WERI-Rb-1 (cell line): ENCODE measurements at regions not wholly inside any gene's neighbourhood (a gene's known extent, or its start where the extent isn't known, plus 50 kb on each side); places are given as distances from the start of the nearest gene placed in this dataset.
"Not testable (repeated sequence)": the region's sequence is repeated elsewhere in the genome, so short reads cannot be mapped to it uniquely, and the experiment has no call there.

ENCODE experiments used
- DNase-seq: peaks from one replicate; pipeline ENCODE4 v3.0.0-alpha.2; 2020
- H3K27ac ChIP-seq: fragments of 250-450 bp; sonication (Bioruptor Pico); 2 replicates; pipeline ENCODE4 v1.5.1; 2020; ENCODE audit warnings: mild to moderate bottlenecking, moderate library complexity
- H3K27me3 ChIP-seq: fragments of 250-450 bp; sonication (Bioruptor Pico); 2 replicates; pipeline ENCODE4 v1.5.1; 2021; ENCODE audit warnings: mild to moderate bottlenecking, low read depth, moderate library complexity; ENCODE audit not compliant: insufficient read depth, severe bottlenecking
- H3K36me3 ChIP-seq: fragments of 250-450 bp; sonication (Bioruptor Pico); 2 replicates; pipeline ENCODE4 v1.5.1; 2020; ENCODE audit warnings: mild to moderate bottlenecking, moderate library complexity
- H3K4me3 ChIP-seq: 2 replicates; pipeline ENCODE4 v1.5.1; 2011; ENCODE audit warnings: low read depth, mild to moderate bottlenecking, control low read depth, low read length
- H3K9me3 ChIP-seq: fragments of 250-450 bp; sonication (Bioruptor Pico); 2 replicates; pipeline ENCODE4 v1.5.1; 2021; ENCODE audit warnings: mild to moderate bottlenecking, moderate library complexity; ENCODE audit not compliant: severe bottlenecking
- TF ChIP-seq, protein P1 (sequence below): IDR thresholded peaks from 2 replicates; pipeline ENCODE4 v1.5.1; 2011; ENCODE audit warnings: low read depth, mild to moderate bottlenecking, control low read depth, inconsistent platforms, low read length

DNA sequence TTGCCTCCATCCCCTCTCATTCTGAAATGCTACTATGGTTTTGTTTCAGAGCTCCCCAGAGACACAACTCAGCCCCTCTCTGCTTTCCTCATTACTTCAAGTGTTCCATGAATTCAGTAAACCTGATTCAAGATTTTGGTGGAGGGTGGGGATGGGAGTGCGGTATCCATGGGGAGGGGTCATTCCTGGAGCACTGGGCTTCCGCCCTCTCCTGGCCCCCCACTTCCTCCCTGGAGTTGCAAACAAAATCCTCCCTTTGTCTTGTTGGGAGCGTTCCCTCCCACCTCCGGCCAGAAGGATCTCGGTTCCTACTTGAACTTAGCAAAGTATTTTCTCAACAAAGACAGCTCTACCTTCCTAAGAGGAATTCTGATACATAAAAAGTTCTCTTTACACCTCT is 71.8 kb upstream of the LTA4H start:
- Histone ChIP-seq H3K27me3 (peaks cover 6% of the 10 kb centered on the region), H3K27ac (no peak overlapping the region), H3K4me3 (no peak overlapping the region), H3K9me3 (no peaks in the 10 kb centered on the region), H3K36me3 (no peaks in the 10 kb centered on the region)
- TF ChIP-seq, protein P1, sequence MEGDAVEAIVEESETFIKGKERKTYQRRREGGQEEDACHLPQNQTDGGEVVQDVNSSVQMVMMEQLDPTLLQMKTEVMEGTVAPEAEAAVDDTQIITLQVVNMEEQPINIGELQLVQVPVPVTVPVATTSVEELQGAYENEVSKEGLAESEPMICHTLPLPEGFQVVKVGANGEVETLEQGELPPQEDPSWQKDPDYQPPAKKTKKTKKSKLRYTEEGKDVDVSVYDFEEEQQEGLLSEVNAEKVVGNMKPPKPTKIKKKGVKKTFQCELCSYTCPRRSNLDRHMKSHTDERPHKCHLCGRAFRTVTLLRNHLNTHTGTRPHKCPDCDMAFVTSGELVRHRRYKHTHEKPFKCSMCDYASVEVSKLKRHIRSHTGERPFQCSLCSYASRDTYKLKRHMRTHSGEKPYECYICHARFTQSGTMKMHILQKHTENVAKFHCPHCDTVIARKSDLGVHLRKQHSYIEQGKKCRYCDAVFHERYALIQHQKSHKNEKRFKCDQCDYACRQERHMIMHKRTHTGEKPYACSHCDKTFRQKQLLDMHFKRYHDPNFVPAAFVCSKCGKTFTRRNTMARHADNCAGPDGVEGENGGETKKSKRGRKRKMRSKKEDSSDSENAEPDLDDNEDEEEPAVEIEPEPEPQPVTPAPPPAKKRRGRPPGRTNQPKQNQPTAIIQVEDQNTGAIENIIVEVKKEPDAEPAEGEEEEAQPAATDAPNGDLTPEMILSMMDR = no peak
- DNase-seq = no peak

DNA sequence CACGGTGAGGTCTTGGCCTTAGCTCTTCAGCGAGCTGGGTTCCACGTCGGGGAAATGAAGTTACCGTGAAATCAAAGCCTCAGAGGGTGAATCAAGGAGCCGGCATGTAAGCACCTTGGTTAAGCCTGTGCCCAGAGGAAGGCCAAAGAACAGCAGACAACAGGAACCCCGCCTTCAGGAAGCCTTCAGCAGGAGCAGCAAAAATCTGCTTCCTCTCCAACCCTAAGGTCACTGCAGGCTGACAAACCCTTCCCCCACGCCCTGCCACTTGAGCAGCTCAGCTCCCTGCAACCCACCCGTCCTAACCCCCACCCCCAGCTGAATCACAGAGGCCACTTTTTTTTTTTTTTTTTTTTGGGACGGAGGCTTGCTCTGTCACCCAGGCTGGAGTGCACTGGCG is 72.9 kb upstream of the LTA4H start:
- Histone ChIP-seq H3K27ac (no peak overlapping the region), H3K27me3 (peaks cover 13% of the 10 kb centered on the region), H3K36me3 (no peaks in the 10 kb centered on the region), H3K4me3 (no peak overlapping the region), H3K9me3 (no peaks in the 10 kb centered on the region)
- TF ChIP-seq, protein P1 = no peak
- DNase-seq = no peak

DNA sequence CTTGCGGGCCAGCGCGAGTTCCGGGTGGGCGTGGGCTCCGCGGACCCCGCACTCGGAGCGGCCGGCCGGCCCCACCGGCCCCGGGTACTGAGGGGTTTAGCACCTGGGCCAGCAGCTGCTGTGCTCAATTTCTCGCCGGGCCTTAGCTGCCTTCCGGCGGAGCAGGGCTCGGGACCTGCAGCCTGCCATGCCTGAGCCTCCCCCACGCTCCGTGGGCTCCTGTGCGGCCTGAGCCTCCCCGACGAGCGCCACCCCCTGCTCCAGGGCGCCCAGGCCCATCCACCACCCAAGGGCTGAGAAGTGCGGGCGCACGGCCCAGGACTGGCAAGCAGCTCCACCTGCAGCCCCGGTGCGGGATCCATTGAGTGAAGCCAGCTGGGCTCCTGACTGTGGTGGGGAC is 73.6 kb upstream of the LTA4H start:
- not testable (repeated sequence) for H3K36me3 ChIP-seq, H3K4me3 ChIP-seq, H3K27ac ChIP-seq, DNase-seq, H3K9me3 ChIP-seq
- H3K27me3 ChIP-seq = peaks cover 13% of the 10 kb centered on the region

DNA sequence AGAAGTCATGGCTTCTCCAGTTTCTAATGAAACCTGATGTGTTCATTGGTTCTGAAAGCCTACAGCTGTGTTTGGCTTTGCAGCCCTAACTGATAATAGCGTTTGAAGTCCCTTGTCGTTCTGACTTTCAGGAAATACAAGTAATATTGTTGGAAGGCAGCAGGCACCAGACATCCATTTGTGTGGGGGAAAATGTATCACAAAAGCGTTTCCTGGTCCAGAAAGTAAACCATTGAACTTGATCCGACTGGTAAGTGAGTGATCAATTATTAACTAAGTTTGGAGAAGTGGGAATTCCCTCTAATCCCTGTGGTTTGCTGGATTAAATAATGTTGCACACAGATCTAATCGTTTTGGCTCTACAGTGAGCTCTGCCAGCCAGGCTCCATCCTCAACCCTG is 77.3 kb upstream of the LTA4H start:
- Histone ChIP-seq H3K27me3 (peaks cover 13% of the 10 kb centered on the region), H3K27ac (no peak overlapping the region), H3K4me3 (no peak overlapping the region), H3K36me3 (no peaks in the 10 kb centered on the region), H3K9me3 (no peaks in the 10 kb centered on the region)
- TF ChIP-seq, protein P1 = no peak
- DNase-seq = no peak

DNA sequence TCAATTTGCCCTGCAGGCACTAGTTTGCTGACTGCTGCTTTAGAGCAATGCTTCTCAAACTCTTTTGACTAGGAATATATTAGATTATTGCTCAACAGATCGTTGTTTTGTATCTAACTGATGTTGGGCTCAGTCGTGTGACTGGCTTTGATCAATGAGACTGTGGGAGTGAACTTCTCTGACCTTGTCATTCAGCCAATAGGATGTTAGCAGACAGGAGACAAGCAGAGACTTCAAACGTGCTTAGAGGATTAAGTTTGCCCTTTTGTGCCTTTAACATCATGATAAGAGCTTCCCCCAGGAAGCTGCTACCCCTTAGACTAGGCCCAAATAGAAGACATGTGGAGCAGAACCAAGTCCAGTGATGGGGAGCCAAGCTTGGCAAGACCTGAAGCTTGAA is 76.7 kb upstream of the ELK3 start:
- TF ChIP-seq, protein P1 = no peak
- peaks cover 2% of the 10 kb centered on the region for H3K9me3 ChIP-seq
- no peak overlapping the region for H3K27ac ChIP-seq
- no peaks in the 10 kb centered on the region for H3K36me3 ChIP-seq
- peaks cover 5% of the 10 kb centered on the region for H3K27me3 ChIP-seq
- DNase-seq = no peak
- H3K4me3 ChIP-seq = no peak overlapping the region

DNA sequence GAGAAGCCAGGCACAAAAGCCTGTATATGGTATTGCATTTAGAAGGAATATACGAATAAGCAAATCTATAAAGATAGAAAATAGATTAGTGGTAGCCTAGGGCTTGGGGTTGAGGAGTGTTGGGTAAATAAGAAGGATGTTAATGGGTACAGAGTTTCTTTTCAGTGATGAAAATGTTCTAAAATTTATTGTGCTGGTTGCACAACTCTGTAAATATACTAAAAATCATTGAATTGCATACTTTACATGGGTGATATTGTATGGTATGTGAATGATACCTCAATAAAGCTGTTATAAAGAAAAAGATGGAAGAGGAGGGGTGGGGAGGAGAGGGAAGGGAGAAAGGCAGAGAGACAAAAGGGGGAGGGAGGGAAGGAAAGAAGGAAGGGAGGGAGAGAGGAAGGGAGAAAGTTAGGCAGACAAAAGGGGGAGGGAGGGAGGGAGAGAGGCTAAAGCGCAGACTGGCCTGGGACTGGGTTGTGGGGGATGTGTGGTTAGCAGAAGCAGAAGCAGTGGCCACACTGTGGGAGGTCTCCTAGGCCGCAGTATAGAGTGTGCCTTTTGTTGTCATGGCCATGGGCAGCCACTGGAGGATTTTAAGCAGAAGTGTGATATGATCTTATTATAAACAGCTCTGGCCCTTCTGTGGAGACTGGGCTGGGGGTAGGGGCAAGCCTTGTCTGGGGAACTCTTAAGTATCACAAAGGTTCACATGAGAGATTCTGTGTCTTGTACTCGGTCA is 73.6 kb upstream of the ELK3 start:
- no peak for DNase-seq
- H3K9me3 ChIP-seq = peaks cover 2% of the 10 kb centered on the region
- TF ChIP-seq, protein P1 = no peak
- no peak overlapping the region for H3K27ac ChIP-seq
- H3K27me3 ChIP-seq = no peaks in the 10 kb centered on the region
- no peaks in the 10 kb centered on the region for H3K36me3 ChIP-seq
- H3K4me3 ChIP-seq = no peak overlapping the region
